Posterior cingulate gyrus (tissue), 11 donors: ENCODE measurements at regions not wholly inside any gene's neighbourhood (a gene's known extent, or its start where the extent isn't known, plus 50 kb on each side); places are given as distances from the start of the nearest gene placed in this dataset.

Experiments
- DNase-seq, 10 donors: peaks; one replicate each; pipeline versions ENCODE4 v3.0.0 to v3.0.0-alpha.2; 2020 to 2021; ENCODE audit warnings: mixed read lengths in 3 of 10
- intact Hi-C: fragments of 100-400 bp; cut with DNase I; formaldehyde crosslinking; loops from one replicate; pipeline ENCODE4 v1.15.1; 2023

DNA sequence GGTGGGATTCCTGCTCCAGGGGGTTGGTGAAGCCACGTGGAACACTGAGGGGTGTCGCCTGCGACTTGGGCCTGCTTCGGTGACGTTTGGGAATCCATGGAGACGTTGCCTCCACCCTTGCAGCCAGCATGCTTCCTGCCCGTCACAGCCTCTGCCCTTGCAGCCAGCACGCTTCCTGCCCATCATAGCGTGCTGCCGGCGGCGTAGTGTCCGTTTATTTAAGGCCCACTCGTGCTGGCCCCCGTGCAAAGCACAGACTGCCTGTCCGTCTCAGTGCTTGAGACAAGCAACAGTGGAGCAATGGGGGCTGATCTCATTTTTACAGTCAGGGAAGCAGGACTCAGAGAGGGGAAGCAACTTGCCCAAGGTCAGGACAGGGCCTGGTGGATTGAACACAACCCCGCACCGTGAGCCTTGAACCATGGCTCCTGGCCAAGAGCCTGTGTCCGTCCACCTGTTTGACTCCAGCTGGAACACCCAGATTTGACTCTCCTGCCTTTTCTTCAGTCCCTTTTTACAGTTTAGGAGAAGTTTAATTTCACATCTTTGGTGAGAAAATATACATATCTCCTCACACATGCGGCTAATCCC is 149.6 kb downstream of the TEX29 start:
- intact Hi-C loops = no loop called here
- peak in 1 of 10 donors; percentile 2 for DNase-seq

DNA sequence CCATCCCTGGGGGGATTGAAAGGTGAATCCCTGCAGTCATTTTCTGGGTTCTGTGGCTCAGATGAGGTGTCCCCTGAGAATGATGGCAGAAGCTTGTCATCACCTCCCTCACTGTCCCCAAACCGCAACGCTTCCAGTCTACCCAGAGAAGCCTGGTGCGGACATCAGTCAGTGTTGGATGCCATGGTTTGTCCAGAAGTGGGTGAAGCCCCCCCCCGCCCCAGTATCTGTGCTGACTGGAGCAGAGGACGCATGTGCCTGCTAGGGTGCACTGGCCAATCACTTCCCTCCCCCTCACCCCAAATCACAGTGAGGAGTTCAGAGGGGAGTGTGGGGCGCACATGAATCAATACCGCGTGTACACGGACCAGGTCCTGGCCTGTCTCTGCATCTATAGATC is 150.5 kb downstream of the TEX29 start:
- intact Hi-C loops = no loop called here
- peak in 1 of 10 donors; percentile 3 for DNase-seq

DNA sequence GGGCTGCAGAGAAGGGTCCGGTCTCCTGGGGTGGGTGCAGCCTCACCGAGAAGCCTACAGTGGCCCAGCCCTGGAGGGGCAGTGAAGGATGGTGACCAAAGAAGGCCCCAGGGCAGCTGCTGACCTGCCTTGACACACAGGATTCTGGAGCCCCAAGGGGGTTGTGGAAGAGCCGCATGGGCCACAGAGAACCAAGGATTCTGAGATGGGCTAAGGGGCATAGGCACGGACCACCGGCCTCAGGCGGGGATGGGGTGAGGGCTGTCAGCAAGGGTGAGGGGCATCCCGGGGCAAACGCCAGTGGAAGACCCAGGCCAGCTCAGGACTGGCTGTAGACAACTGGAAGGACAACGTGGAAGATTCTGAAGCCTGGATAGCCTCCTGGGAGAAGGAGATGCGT is 151.6 kb downstream of the TEX29 start:
- intact Hi-C loops = no loop called here
- peak in 1 of 10 donors; percentile 1 for DNase-seq

DNA sequence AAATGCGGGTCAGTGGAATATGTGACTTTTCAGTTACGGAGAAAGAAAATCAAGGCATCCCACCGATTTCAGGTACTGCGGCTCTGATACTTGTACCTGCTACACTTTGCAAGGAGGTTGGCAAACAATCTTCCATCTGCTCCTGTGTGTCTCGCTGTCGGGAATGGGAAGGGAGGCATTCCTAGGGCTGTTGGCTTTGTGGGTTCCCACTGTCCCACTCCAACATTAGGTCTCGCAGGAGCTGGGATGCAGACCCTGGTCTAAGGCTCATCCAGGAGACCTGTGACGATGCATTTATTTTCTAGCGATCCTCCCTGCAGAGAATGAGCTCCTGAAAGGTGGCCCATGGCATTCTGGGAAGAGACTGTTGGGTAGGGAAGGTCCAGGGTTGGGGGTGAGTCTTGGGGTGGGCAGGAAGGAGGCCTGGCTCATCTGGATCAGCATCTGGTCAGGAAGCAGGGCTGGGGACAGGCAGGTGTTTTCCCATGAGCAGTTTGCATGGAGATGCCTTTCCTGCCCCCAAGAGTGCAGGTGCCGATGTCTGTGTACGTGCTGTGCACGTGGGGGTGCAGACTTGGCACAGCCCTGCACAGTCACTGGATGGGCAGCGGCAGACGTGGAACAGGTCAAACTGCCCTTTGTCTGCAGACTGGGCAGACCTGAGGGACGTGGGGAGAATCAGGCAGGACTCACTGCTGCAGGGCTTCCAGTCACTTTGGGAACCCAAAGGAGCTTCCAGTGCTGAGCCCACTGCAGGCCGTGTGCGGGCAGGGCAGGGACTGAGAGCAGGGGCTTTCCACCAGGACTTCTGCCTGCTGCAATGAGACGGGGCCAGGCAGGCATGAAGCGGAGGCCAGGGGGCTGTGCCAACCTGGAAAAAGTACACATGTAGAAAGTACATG is 152.4 kb downstream of the TEX29 start:
- intact Hi-C loops = no loop called here
- DNase-seq = peak in 1 of 10 donors; percentile 6

DNA sequence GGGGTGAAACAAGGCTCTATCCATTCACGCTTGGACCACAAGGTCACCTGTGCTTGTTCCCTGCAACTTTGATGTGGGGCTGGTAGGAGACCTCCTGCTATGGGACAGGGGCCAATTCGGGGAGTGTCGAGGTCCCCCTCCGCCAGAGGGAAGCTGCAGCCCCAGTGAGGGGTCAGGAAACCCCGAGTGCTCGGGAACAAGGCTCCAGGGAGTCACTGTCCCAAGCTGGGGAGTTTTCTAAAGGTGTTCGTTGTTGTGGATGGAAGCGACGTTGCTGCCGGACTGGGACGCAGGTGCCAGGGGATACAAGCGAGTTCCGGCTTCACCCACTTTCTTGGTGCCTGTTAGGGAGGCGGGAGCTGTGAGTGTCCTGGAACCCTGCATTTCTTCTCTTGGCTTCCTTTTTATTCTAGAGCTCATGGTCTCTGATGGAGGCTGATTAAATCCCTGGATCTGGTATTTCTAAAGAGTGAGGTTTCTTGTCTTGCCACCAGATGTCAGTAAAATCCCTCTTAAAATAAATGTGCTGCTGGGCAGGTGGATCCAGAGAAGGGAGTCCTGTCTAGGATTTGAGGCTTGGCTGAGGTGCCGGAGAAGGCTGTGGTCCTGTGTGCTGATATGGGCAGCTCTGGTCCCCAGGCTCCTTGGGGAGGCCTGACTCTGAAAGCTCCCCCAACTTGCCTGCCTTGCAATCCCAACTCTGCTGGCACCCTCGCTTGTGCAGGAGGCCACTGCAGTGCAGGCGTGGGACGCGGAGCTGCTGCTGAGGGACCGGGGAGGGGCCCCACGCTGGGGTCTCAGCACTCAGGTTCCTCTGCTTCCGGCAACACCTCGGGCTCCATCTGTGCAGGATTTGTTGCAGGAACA is 153.9 kb downstream of the TEX29 start:
- DNase-seq = no peak
- intact Hi-C loops = loop anchor here (1.0 to 5.0 kb wide), 2 partner anchors 970 to 1133 kb away; no protein-coding TSS in a partner anchor

DNA sequence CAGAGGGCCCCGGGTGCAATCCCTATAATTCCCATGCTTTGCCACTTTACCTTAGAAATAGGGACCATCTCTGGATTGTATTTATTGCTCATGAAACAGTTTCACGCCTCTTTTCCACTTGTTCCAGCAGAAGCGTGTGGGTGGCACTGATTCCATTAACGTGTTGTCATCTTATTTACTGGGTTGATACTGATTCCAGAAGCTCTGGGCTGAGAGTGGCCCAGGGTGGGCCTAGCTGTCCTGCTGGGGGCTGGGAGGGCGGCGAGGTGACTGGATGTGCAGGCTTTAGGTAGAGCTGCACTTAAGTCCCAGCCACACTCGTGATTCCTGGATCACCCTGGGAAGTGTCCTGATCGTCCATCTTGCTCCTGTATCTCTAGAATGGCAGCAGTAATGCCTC is 155.0 kb downstream of the TEX29 start:
- no peak for DNase-seq
- intact Hi-C loops = loop anchor here (5.0 kb wide), 1 partner anchor 1132 kb away; no protein-coding TSS in a partner anchor

DNA sequence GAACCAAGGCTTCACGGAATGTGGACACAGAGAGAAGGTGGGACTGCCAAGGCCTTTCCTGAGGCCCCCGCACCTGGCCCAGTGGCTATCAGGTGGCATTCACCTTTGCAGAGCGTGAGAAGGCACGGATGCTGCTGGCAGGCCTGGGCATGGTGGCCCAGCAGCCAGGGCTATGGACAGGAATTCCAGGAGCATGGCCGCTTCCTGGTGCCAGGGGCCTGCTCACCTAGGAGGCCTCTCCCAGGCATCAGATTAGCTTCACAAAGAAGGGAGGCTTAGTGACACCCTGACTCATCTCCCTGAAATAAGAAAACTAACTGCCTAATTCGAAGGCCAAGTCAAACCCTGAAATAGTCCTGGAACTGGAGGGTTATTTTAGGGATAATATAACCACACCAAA is 155.8 kb downstream of the TEX29 start:
- intact Hi-C loops = loop anchor here (5.0 kb wide), 1 partner anchor 1131 kb away; no protein-coding TSS in a partner anchor
- no peak for DNase-seq

DNA sequence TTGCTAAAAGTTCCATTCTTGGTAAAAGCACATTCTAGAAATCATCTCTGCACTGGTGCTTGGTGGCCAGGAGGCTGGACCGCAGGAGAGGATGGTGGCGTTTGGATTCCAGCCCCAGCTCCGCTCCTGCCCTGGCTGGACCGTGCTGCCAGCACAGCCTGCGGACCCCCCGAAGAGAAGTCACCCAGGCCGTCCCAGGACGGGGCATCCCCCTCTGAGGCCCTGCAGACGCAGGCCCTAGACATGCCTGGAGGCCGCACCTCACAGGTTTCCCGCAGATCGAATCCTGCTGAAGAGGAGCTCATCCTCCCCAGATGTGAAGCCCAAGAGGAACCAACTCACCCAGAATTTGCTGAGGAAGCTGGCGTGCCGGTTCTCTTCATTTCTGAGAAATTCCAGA is 159.0 kb downstream of the TEX29 start:
- no peak for DNase-seq
- intact Hi-C loops = loop anchor here (5.0 kb wide), 1 partner anchor 1128 kb away; no protein-coding TSS in a partner anchor

DNA sequence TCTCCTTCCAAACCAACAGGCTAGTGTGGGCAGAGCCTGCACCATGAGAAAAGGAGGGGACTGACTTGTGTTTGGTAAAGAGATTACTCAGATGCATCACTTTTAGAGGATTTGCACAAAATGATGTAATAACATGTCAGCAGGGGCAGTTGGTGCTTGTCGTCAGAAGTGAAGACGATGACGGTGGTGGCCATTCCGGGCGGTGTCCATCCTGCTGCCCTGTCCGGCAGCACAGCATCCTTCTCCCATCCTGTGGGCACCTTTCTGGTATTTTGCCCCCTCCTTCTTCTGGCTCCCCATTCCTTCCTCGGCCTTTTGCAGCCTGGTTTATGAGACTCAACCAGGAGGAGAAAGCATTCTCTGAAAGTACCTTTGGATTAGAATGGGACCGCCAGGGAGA is 160.1 kb downstream of the TEX29 start:
- intact Hi-C loops = no loop called here
- DNase-seq = peak in 2 of 10 donors; percentile 29 to 69

DNA sequence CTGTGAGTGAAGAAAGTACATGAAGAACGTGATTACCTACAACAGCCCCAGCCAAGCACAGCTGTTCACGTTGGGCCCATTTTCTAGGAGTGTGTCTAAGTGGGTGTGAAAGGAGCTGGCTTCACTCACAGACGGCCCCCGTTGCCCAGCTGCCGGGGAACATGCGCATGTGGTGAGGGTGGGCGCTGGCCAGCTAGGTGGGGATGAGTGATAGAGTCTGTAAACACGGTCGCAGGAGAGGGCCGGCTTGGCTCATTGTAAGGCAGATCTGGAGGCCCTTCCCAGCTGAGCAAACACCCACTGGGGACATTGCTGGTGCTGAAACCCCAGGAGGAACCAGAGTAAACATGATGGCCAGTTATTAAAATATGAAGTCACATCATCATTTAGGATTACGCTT is 160.5 kb downstream of the TEX29 start:
- peak in 2 of 10 donors; percentile 67 to 69 for DNase-seq
- intact Hi-C loops = no loop called here

DNA sequence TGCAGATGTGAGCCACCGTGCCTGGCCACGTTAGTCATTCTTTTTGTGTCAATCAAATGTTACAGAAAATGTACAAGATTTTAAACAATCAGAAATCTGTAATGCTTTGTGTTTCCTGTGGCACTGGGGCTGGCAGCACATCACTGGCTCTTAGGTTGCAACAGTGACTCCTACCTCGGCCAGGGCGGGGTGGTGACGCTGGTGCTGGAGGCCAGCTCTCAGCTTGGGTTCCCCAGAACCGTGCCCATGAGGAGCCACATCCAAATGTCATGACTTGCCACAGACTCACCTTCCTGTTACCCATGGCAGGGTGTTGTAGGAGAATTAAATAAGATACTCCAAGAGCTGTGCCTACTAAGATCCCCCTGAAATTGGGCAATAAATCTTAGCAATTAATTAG is 161.7 kb downstream of the TEX29 start:
- intact Hi-C loops = no loop called here
- DNase-seq = peak in 2 of 10 donors; percentile 37 to 70

DNA sequence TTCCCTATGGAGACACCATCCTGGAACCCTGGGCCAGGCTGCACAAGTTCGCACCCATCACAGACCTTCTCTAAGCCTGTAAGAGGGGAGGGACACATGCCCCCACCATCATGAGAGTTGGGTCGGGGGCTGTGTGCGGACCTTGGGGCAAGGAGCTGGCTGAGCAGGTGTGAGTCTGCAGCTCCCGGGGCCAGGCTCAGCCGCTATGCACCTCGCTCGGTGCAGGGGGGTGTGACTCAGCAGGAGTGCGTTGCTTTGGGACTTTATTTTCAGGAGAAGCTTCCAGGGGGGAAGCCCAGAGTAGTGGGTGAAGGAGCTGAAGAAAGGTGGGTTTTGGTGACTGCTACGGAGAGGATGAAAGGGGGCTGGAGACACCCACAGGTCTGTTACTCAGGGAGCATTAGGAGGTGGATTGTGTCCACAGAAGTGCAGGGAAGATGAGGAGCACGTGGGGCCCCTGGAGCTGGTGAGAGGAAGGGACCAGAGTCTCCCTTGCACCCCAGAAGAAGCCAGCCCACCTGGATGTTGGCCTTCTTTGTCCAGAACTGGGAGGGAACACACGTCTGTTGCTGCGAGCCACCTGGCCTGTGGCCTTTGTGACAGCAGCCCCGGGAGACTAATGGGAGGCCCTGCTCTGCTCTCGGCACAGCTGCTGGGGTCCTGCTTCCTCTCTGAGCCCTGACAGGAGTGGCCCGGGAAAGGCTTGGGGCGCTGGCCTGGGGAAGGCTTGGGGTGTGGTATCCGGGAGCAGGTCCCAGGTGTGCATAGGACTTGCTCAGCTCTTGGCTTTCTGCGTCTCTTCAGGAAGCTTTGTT is 162.6 kb downstream of the TEX29 start:
- intact Hi-C loops = no loop called here
- peak in 1 of 10 donors; percentile 62 for DNase-seq

DNA sequence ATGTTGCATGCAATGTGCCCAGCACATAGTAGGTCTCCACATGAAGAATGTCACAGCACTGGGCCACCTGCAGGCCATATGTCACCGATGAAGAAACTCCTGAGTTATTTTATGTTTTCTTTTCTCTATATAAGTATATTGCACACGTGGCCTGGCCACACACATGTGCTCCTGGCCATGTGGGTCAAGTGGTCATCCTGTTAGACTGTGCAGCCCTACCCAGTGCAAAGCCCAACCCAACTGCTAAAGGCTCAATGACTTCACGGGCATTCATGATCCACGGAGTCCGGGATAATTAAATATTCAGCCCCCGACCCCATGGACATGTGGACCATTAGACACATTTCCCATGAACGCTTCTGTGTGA is 163.2 kb downstream of the TEX29 start:
- DNase-seq = peak in 1 of 10 donors; percentile 20
- intact Hi-C loops = no loop called here

DNA sequence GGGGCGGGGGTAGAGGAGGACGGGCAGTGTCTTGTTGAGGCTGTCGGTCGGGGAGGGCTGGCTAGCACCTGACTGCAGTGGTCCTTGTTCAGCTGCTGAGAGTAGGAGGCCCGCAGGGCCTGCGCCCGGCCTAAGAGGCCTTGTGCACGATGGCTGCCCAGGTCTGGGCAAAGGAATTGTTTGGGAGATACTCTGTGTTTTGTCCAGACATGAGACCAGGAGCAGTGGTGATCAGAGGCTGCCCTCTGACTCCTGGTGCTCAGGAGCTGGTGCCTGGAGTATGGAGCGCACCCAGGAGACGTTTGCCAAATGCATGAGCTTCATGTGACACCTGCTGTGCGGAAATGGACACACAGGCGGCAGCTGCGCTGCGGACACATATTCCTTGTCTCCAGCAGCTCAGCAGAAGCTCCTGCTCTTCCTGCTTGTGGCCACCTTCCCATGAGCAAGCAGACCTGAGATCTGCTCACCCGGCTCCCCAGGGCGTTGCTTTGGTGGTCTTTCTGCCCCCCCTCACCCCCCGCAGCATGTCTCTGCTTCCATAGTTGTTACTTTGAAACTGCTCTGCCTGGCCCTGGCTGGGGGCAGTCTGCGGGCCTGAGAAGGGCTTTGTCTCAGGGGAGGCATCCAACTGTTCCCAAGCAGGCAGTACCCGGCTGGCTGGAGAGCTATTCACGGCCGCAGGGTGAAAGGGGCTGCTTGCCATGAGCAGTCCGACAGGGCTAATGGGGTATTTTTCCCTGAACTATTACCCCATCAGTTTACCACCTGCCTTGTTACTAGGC is 163.9 kb downstream of the TEX29 start:
- DNase-seq = peak in 2 of 10 donors; percentile 58 to 79

DNA sequence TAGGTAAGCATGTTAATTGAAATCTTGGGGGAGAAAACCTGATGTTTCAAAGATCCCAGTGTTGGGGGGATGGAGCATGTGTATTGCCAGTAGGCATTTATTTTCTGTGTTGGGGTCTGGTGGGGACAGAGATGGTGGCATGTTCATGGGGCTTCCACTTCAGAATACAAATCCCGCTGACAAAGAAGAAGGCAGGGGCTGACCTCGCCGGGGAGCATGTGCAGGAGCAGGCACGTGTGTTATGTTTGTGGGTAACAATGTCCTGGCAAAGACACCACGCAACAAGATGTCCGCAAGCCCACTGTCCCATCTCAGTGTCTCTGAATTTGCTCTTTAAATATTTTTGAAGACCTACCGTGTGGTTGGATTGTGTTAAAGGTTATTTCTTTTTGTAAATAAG is 164.5 kb downstream of the TEX29 start:
- intact Hi-C loops = no loop called here
- peak in 2 of 10 donors; percentile 18 to 44 for DNase-seq

More for the DNA sequence above, 163.9 kb downstream of the TEX29 start:
- intact Hi-C loops = no loop called here

DNA sequence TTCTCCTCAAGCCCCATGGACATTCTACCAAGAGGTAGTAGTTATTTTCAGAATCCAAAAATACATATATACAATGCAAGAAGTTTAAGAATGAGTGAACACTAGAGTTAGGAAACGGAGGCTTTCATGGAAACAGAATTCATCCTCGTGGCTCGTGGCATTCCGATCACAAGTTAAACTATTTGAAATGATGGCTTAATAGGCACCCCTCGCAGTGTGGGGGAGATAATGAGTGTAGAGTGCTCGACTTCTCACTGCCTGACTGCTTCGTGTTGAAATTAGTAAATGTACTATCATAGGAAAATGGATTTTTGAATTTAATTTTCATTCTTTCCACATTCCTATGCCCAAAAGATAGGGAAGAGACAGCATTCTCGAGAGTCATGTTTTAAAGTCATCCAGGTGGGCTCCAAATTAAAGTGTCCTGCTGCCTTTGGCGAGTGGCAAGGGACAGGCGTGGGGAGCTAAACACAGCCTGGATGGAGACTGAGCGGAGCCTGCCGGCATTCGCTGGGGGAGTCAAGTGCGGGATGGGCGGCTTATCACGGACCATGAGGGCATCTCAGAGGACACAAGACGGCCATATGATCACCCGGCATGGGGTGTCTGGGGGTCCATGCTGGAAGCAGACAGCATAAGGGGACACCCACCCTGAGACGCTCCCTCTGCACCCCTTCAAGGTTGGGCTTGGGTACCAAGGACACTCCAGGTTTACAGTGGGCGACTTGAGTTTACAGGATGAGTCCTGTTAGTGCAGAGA is 165.2 kb downstream of the TEX29 start:
- peak in 2 of 10 donors; percentile 67 to 68 for DNase-seq
- intact Hi-C loops = no loop called here

DNA sequence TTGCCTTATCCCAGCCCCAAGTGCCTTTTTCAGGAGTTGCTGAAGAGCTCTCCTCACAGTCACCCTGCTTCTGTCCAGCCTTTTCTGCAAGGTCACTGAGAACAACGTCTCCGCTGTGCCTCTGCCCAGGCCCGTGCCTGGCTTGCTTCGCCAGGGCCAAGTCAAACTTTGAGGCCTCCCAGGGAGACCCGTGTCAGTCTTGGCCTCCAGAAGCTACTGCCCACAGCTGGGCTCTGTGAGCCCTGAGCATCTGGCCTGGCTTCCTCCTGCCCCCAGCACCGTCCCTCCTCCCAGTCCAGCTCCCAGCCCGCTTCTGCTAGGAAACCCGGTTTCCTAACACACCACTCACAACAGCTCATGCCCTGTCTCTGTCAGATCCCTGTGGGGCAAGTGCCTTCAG is 165.9 kb downstream of the TEX29 start:
- intact Hi-C loops = no loop called here

DNA sequence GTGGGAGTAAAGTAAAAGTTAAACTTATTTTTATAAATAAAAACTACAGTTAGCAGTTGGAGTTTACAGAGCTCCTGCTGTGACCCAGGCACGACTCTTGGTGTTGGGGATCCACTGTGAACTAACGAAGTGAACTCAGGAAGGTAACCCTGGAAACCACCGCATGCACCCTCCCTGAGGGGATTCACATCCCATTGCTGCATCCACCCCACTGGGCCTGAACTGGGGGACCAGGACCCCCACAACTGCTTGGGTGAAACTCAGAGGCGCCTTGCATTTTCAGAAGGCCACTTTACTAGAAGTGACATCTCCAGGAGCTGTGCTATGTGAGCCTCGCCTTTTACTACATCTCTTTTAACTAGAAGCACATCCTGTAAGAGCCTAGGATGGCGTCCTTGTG is 166.4 kb downstream of the TEX29 start:
- peak in 2 of 10 donors; percentile 15 to 53 for DNase-seq
- intact Hi-C loops = no loop called here

More for the DNA sequence above, 165.9 kb downstream of the TEX29 start:
- peak in 3 of 10 donors; percentile 27 to 50 (median 27) for DNase-seq
